HepG2 (cell line): ENCODE measurements at regions not wholly inside any gene's neighbourhood (a gene's known extent, or its start where the extent isn't known, plus 50 kb on each side); places are given as distances from the start of the nearest gene placed in this dataset.

Experiments
- ATAC-seq: fragments of 200-7000 bp; cut with Tn5 transposase; 3 replicates; pipeline ENCODE4 v1.9.1; 2020; ENCODE audit warnings: mild to moderate bottlenecking, moderate library complexity
- BruUV-seq: library from RNA; stranded (reverse); fragments of 400-500 nt; replicated peaks from 2 replicates; lab custom pipeline; 2021; lab: Mats Ljungman, UMichigan
- CTCF ChIA-PET: fragments of 300-600 bp; formaldehyde crosslinking; extraction: SDS; loops from one replicate; lab custom pipeline; 2021; ENCODE audit warnings: low total read pairs, inconsistent platforms, low intra/inter-chr PET ratio; lab: Yijun Ruan, JAX
- POLR2A ChIA-PET: fragments of 350-600 bp; sonication (Branson Sonifier 250); formaldehyde crosslinking; loops from one replicate; lab custom pipeline; 2020; ENCODE audit warnings: antibody characterized with exemption, inconsistent platforms; lab: Yijun Ruan, JAX
- DNase-seq: peaks from one replicate; pipeline ENCODE4 v3.0.0-alpha.2; 2015; ENCODE audit warnings: low spot score
- FAIRE-seq: peaks from 3 replicates; lab custom pipeline; 2011; peaks lifted over from hg19 to GRCh38; lab: Jason Lieb, UNC
- H2AFZ ChIP-seq: one replicate; pipeline ENCODE4 v1.6.1; 2011; ENCODE audit warnings: low read length, inconsistent platforms
- H3K27ac ChIP-seq: fragments of 300-600 bp; 3 replicates; pipeline ENCODE4 v1.8.0; 2011; ENCODE audit warnings: mixed run types, mild to moderate bottlenecking, mixed read lengths, low read length, inconsistent platforms; ENCODE audit not compliant: insufficient read depth; ENCODE audit errors: extremely low read length
- H3K27me3 ChIP-seq, 2 experiments: fragments of 200-600 bp in 1 of 2; 2 replicates in 1 of 2; 3 replicates in 1 of 2; pipeline versions ENCODE4 v1.6.0 to v1.8.0; 2011; ENCODE audit warnings: low read length in 2 of 2, mild to moderate bottlenecking in 2 of 2, moderate library complexity in 2 of 2, inconsistent platforms in 1 of 2; ENCODE audit not compliant: insufficient read depth in 2 of 2, control insufficient read depth in 1 of 2
- H3K36me3 ChIP-seq, 2 experiments: fragments of 200-600 bp in 1 of 2; replicated peaks in 1 of 2; 2 replicates in 1 of 2; 3 replicates in 1 of 2; pipeline versions ENCODE4 v1.5.1 to v1.8.0; 2011; ENCODE audit warnings: low read length in 2 of 2, inconsistent platforms in 1 of 2; ENCODE audit not compliant: insufficient read depth in 2 of 2, control insufficient read depth in 1 of 2
- H3K4me1 ChIP-seq: 2 replicates; pipeline ENCODE4 v1.5.1; 2012; ENCODE audit warnings: low read length, inconsistent platforms; ENCODE audit not compliant: insufficient read depth
- H3K4me2 ChIP-seq: 2 replicates; pipeline ENCODE4 v1.6.0; 2011; ENCODE audit warnings: low read depth, low read length, inconsistent platforms
- H3K4me3 ChIP-seq, 3 experiments: fragments of 200-600 bp in 1 of 3; sonication (generic), shearing (Covaris generic) in 1 of 3; replicated peaks in 1 of 3; 2 replicates each; pipeline ENCODE4 v1.5.1; 2011 to 2016; ENCODE audit warnings: low read length in 3 of 3, inconsistent platforms in 2 of 3, low read depth in 2 of 3, mild to moderate bottlenecking in 2 of 3, control low read depth in 1 of 3, mixed read lengths in 1 of 3; ENCODE audit not compliant: insufficient read depth in 1 of 3
- H3K79me2 ChIP-seq: one replicate; pipeline ENCODE4 v1.6.1; 2011; ENCODE audit warnings: low read length, inconsistent platforms; ENCODE audit not compliant: insufficient read depth
- H3K9ac ChIP-seq: 2 replicates; pipeline ENCODE4 v1.6.0; 2011; ENCODE audit warnings: mild to moderate bottlenecking, low read depth, low read length, inconsistent platforms; ENCODE audit not compliant: insufficient read depth
- H3K9me3 ChIP-seq: 2 replicates; pipeline ENCODE4 v1.5.1; 2012; ENCODE audit warnings: mild to moderate bottlenecking, low read length
- H4K20me1 ChIP-seq: 2 replicates; pipeline ENCODE4 v1.6.0; 2011; ENCODE audit warnings: inconsistent platforms, mild to moderate bottlenecking, low read length, moderate library complexity; ENCODE audit not compliant: insufficient read depth
- HIVEP1 ChIP-seq: sonication (generic); formaldehyde crosslinking; IDR thresholded peaks from 2 replicates; pipeline ENCODE4 v1.4.0; 2020; ENCODE audit warnings: mild to moderate bottlenecking, missing genetic modification reagents
- MAFF ChIP-seq: IDR thresholded peaks from 2 replicates; pipeline ENCODE4 v1.6.1; 2011; ENCODE audit warnings: low read depth, low read length, improper control_type of control experiment
- MAFK ChIP-seq, 2 experiments: IDR thresholded peaks in 1 of 2; conservative IDR thresholded peaks in 1 of 2; 2 replicates each; pipeline ENCODE4 v1.6.1; 2011; ENCODE audit warnings: improper control_type of control experiment in 2 of 2, low read length in 2 of 2
- TSC22D2 ChIP-seq: sonication (generic); formaldehyde crosslinking; IDR thresholded peaks from 2 replicates; pipeline ENCODE4 v1.5.1; 2020; ENCODE audit warnings: missing genetic modification reagents, mild to moderate bottlenecking, borderline replicate concordance
- ZNF251 ChIP-seq: sonication (generic); formaldehyde crosslinking; IDR thresholded peaks from 2 replicates; pipeline ENCODE4 v1.9.0; 2021; ENCODE audit warnings: mild to moderate bottlenecking, missing genetic modification reagents
- WGBS: methylation state at CpG from one replicate; pipeline ENCODE4 v1.1.6; 2017; ENCODE audit warnings: low lambda C conversion rate; 5-methylcytosine and 5-hydroxymethylcytosine counted together
- in situ Hi-C: cut with HindIII; loops from 2 replicates; pipeline ENCODE4 v1.10.0; 2017; ENCODE audit warnings: low pct_unique_long_range_greater_than_20kb; ENCODE audit not compliant: extremely low pct_ligation_motif_present
- intact Hi-C: fragments of 100-400 bp; cut with micrococcal nuclease; formaldehyde crosslinking; loops from one replicate; pipeline ENCODE4 v1.10.0; 2022; ENCODE audit not compliant: unreplicated experiment

GRCh38 chr16:63776034-63776433, 1345.8 kb downstream of the CDH11 start:
- H4K20me1 ChIP-seq = no peaks in the 10 kb centered on the region
- no TSS peak for BruUV-seq
- no peak overlapping the region for H3K27ac ChIP-seq
- H3K9ac ChIP-seq = no peak overlapping the region
- ATAC-seq (no peak), DNase-seq (no peak), FAIRE-seq (no peak)
- H3K36me3 ChIP-seq = no peaks in the 10 kb centered on the region
- H2AFZ ChIP-seq = no peak overlapping the region
- no peaks in the 10 kb centered on the region for H3K79me2 ChIP-seq
- H3K4me3 ChIP-seq = no peak overlapping the region
- peaks cover 85% of the 10 kb centered on the region for H3K9me3 ChIP-seq
- in situ Hi-C loops (no loop called here), intact Hi-C loops (no loop called here)
- no peaks in the 10 kb centered on the region for H3K27me3 ChIP-seq
- ChIA-PET CTCF (no interaction called here), POLR2A (no interaction called here)
- H3K4me1 ChIP-seq = no peaks in the 10 kb centered on the region
- H3K4me2 ChIP-seq = no peak overlapping the region
- peak; percentile 63 to 84 for TF ChIP-seq MAFK (conservative IDR thresholded peaks at IDR 0.05 in 1 of 2, IDR thresholded peaks at IDR 0.05 in 1 of 2; ENCODE audit: low read length in 2 of 2)
- TF ChIP-seq HIVEP1 (CRISPR knock-in tag) = no peak
- peak; percentile 78 for TF ChIP-seq MAFF

GRCh38 chr16:63774302-63774701, 1347.6 kb downstream of the CDH11 start:
- Histone ChIP-seq H2AFZ (no peak overlapping the region), H3K79me2 (no peaks in the 10 kb centered on the region), H3K4me2 (no peak overlapping the region), H3K9ac (no peak overlapping the region), H3K27ac (no peak overlapping the region), H3K9me3 (peaks cover 85% of the 10 kb centered on the region), H3K36me3 (no peaks in the 10 kb centered on the region), H3K27me3 (no peaks in the 10 kb centered on the region), H3K4me1 (no peaks in the 10 kb centered on the region), H4K20me1 (no peaks in the 10 kb centered on the region), H3K4me3 (no peak overlapping the region)
- TF ChIP-seq TSC22D2 (no peak), ZNF251 (CRISPR knock-in tag) (no peak)
- ChIA-PET POLR2A (no interaction called here), CTCF (no interaction called here)
- intact Hi-C loops = no loop called here
- 3% methylated on average over 3 of the region's 3 CpGs for WGBS
- in situ Hi-C loops = no loop called here
- ATAC-seq (no peak), DNase-seq (no peak), FAIRE-seq (no peak)
- no TSS peak for BruUV-seq
